ENCODE measurements at regions not wholly inside any gene's neighbourhood (a gene's known extent, or its start where the extent isn't known, plus 50 kb on each side); places are given as distances from the start of the nearest gene placed in this dataset.

GRCh38 chr21:20652846-20653245 is 345.4 kb upstream of the NCAM2 start:
- intact Hi-C loops (cut with DNase I), result no loop called here
- no peak for TF ChIP-seq CTCF (IDR thresholded peaks at IDR 0.05)
- DNase-seq, result no peak
- Histone ChIP-seq H3K9me3 (no peaks in the 10 kb centered on the region), H3K27me3 (no peaks in the 10 kb centered on the region), H3K4me3 (no peak overlapping the region), H3K27ac (no peak overlapping the region), H3K36me3 (no peaks in the 10 kb centered on the region), H3K4me1 (no peaks in the 10 kb centered on the region)
- ATAC-seq, result no peak

GRCh38 chr21:20661246-20661645 is 337.0 kb upstream of the NCAM2 start:
- H3K9me3 ChIP-seq, result no peaks in the 10 kb centered on the region
- no peak overlapping the region for H3K4me3 ChIP-seq
- no peak for TF ChIP-seq CTCF (IDR thresholded peaks at IDR 0.05)
- intact Hi-C loops (cut with DNase I), result no loop called here
- H3K27ac ChIP-seq, result no peak overlapping the region
- no peaks in the 10 kb centered on the region for H3K27me3 ChIP-seq
- no peaks in the 10 kb centered on the region for H3K36me3 ChIP-seq
- no peak for DNase-seq
- H3K4me1 ChIP-seq, result no peaks in the 10 kb centered on the region
- ATAC-seq, result no peak

GRCh38 chr21:20661745-20662422 is 336.3 kb upstream of the NCAM2 start:
- Histone ChIP-seq H3K27me3 (no peaks in the 10 kb centered on the region), H3K4me1 (no peaks in the 10 kb centered on the region), H3K36me3 (no peaks in the 10 kb centered on the region), H3K27ac (no peak overlapping the region), H3K9me3 (no peaks in the 10 kb centered on the region), H3K4me3 (no peak overlapping the region)
- intact Hi-C loops (cut with DNase I), result no loop called here
- no peak for TF ChIP-seq CTCF (IDR thresholded peaks at IDR 0.05)
- DNase-seq (no peak), ATAC-seq (no peak)

GRCh38 chr21:20662514-20662913 is 335.7 kb upstream of the NCAM2 start:
- H3K9me3 ChIP-seq, result no peaks in the 10 kb centered on the region
- no peaks in the 10 kb centered on the region for H3K4me1 ChIP-seq
- H3K4me3 ChIP-seq, result no peak overlapping the region
- DNase-seq (no peak), ATAC-seq (no peak)
- no peaks in the 10 kb centered on the region for H3K36me3 ChIP-seq
- TF ChIP-seq CTCF (IDR thresholded peaks at IDR 0.05), result no peak
- intact Hi-C loops (cut with DNase I), result no loop called here
- no peak overlapping the region for H3K27ac ChIP-seq
- H3K27me3 ChIP-seq, result no peaks in the 10 kb centered on the region

- intact Hi-C loops (cut with DNase I), result no loop called here
- no peak for TF ChIP-seq CTCF (IDR thresholded peaks at IDR 0.05)
- ATAC-seq, result no peak
Observed at GRCh38 chr21:20667931-20668330, 330.3 kb upstream of the NCAM2 start.

GRCh38 chr21:20685475-20685874 is 312.7 kb upstream of the NCAM2 start:
- no peaks in the 10 kb centered on the region for H3K4me1 ChIP-seq
- no peak for DNase-seq
- no peak overlapping the region for H3K4me3 ChIP-seq
- intact Hi-C loops (cut with DNase I), result no loop called here
- no peaks in the 10 kb centered on the region for H3K27me3 ChIP-seq
- no peak for TF ChIP-seq CTCF (IDR thresholded peaks at IDR 0.05)
- H3K27ac ChIP-seq, result no peak overlapping the region
- H3K36me3 ChIP-seq, result no peaks in the 10 kb centered on the region
- H3K9me3 ChIP-seq, result no peaks in the 10 kb centered on the region
- ATAC-seq, result no peak

More at GRCh38 chr21:20667931-20668330, 330.3 kb upstream of the NCAM2 start:
- Histone ChIP-seq H3K4me1 (no peaks in the 10 kb centered on the region), H3K4me3 (no peak overlapping the region), H3K27ac (no peak overlapping the region), H3K9me3 (no peaks in the 10 kb centered on the region), H3K27me3 (no peaks in the 10 kb centered on the region), H3K36me3 (no peaks in the 10 kb centered on the region)
- DNase-seq, result no peak
